ENCODE measurements at regions not wholly inside any gene's neighbourhood (a gene's known extent, or its start where the extent isn't known, plus 50 kb on each side); places are given as distances from the start of the nearest gene placed in this dataset.

GRCh38 chr16:5642011-5642410, 544.4 kb upstream of the EEF2KMT start:
- TF ChIP-seq CTCF (IDR thresholded peaks at IDR 0.05; ENCODE audit: extremely low read depth in 1 of 2, insufficient read depth in 1 of 2, low read depth in 1 of 2, low read length in 2 of 2) (no peak), EZH2 (IDR thresholded peaks at IDR 0.05; ENCODE audit: borderline replicate concordance, low read depth, low read length, severe bottlenecking) (no peak), POLR2AphosphoS5 (IDR thresholded peaks at IDR 0.05; ENCODE audit: insufficient read depth, low read depth, low read length) (no peak), MAX (IDR thresholded peaks at IDR 0.05; ENCODE audit: insufficient read depth, insufficient read length) (no peak), FOS (IDR thresholded peaks at IDR 0.05; ENCODE audit: borderline replicate concordance, insufficient read depth, low read length) (no peak), GATA2 (IDR thresholded peaks at IDR 0.05; ENCODE audit: insufficient read depth, insufficient read length, low read depth, low read length) (no peak), POLR2A (IDR thresholded peaks at IDR 0.05; ENCODE audit: low read depth, low read length) (no peak), JUN (IDR thresholded peaks at IDR 0.05; ENCODE audit: borderline replicate concordance, insufficient read depth, insufficient read length, low read depth) (no peak)
